ENCODE measurements at regions not wholly inside any gene's neighbourhood (a gene's known extent, or its start where the extent isn't known, plus 50 kb on each side); places are given as distances from the start of the nearest gene placed in this dataset.

DNA sequence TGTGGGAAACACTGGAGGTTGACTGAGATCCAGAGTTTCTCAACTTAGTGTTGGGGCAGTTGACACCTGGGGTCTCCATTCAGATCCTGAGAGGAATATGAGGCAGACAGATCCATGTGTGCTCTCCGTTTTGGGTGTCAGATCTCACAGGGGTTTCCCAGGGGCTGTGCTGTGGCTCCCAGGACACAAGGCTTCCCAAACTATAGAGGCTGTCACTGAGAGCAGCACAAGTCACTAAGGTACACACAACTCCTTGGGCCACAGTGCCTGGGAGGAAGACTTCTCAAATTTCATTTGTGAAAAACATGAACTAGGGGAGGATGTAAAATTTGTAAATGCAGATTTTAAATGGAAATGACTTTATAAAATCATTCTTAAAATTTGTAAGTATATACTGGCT, 363.6 kb downstream of the FBXO8 start:
- H3K27ac ChIP-seq, result no peak overlapping the region
- H3K4me1 ChIP-seq, result peaks cover 6% of the 10 kb centered on the region
- Mint-ChIP-seq H3K4me1 (peaks cover 13% of the 10 kb centered on the region), H3K27ac (no peak overlapping the region), H3K4me3 (no peak overlapping the region), H3K27me3 (ENCODE audit: insufficient read depth, low read depth) (no peaks in the 10 kb centered on the region), H3K9me3 (no peaks in the 10 kb centered on the region), H3K36me3 (no peaks in the 10 kb centered on the region)
- H3K4me3 ChIP-seq, result no peak overlapping the region
- peak overlapping the region; percentile 62 for H2AFZ ChIP-seq (replicated peaks)
- no peaks in the 10 kb centered on the region for H3K9me3 ChIP-seq (ENCODE audit: low read depth)
- no peak overlapping the region for H3K9ac ChIP-seq
- TF ChIP-seq, protein P1, sequence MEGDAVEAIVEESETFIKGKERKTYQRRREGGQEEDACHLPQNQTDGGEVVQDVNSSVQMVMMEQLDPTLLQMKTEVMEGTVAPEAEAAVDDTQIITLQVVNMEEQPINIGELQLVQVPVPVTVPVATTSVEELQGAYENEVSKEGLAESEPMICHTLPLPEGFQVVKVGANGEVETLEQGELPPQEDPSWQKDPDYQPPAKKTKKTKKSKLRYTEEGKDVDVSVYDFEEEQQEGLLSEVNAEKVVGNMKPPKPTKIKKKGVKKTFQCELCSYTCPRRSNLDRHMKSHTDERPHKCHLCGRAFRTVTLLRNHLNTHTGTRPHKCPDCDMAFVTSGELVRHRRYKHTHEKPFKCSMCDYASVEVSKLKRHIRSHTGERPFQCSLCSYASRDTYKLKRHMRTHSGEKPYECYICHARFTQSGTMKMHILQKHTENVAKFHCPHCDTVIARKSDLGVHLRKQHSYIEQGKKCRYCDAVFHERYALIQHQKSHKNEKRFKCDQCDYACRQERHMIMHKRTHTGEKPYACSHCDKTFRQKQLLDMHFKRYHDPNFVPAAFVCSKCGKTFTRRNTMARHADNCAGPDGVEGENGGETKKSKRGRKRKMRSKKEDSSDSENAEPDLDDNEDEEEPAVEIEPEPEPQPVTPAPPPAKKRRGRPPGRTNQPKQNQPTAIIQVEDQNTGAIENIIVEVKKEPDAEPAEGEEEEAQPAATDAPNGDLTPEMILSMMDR (IDR thresholded peaks at IDR 0.05), result no peak
- TF ChIP-seq EZH2phosphoT487 (IDR thresholded peaks at IDR 0.05) (no peak), EZH2 (IDR thresholded peaks at IDR 0.05) (no peak)
- no peaks in the 10 kb centered on the region for H3K27me3 ChIP-seq
- H3K79me2 ChIP-seq (ENCODE audit: low read depth), result no peaks in the 10 kb centered on the region
- H3F3A ChIP-seq (ENCODE audit: low read depth), result no peaks in the 10 kb centered on the region
- DNase-seq (ENCODE audit: low spot score), result no peak
- no peaks in the 10 kb centered on the region for H3K36me3 ChIP-seq
- no peak overlapping the region for H3K4me2 ChIP-seq
- no peaks in the 10 kb centered on the region for H4K20me1 ChIP-seq (ENCODE audit: low read depth)

DNA sequence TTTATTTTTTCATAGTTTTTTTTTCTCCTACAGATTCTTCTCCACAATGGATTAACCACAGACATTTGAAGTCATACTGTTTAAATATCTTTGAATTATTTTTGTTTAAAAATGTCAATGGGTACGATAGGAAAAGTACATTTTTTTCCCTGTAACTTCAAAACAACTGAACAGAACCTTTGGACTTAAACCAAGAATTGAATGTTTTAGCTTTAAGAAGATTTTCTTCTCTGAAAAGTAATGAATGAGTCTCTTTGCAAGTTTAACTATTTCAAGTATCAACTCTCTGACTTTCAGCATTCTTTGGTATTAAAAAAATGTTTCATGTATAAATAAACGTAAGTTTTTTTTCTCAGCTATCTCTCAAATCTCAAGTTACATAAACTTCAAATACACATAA, 364.3 kb downstream of the FBXO8 start:
- no peak overlapping the region for H3K4me3 Mint-ChIP-seq
- no peak overlapping the region for H3K27ac Mint-ChIP-seq
- H3K36me3 Mint-ChIP-seq, result no peaks in the 10 kb centered on the region
- H2AFZ ChIP-seq (replicated peaks), result peak overlapping the region; percentile 62
- H3K4me1 ChIP-seq, result peaks cover 6% of the 10 kb centered on the region
- TF ChIP-seq EZH2phosphoT487 (IDR thresholded peaks at IDR 0.05) (no peak), EZH2 (IDR thresholded peaks at IDR 0.05) (no peak)
- TF ChIP-seq, protein P1 (IDR thresholded peaks at IDR 0.05), result no peak
- no peaks in the 10 kb centered on the region for H3K9me3 Mint-ChIP-seq
- H4K20me1 ChIP-seq (ENCODE audit: low read depth), result no peaks in the 10 kb centered on the region
- peaks cover 13% of the 10 kb centered on the region for H3K4me1 Mint-ChIP-seq
- H3K4me3 ChIP-seq, result no peak overlapping the region
- no peaks in the 10 kb centered on the region for H3K27me3 ChIP-seq
- no peaks in the 10 kb centered on the region for H3K79me2 ChIP-seq (ENCODE audit: low read depth)
- H3K36me3 ChIP-seq, result no peaks in the 10 kb centered on the region
- H3K9me3 ChIP-seq (ENCODE audit: low read depth), result no peaks in the 10 kb centered on the region
- no peak overlapping the region for H3K4me2 ChIP-seq
- DNase-seq (ENCODE audit: low spot score), result no peak
- no peak overlapping the region for H3K9ac ChIP-seq
- no peaks in the 10 kb centered on the region for H3F3A ChIP-seq (ENCODE audit: low read depth)
- H3K27me3 Mint-ChIP-seq (ENCODE audit: insufficient read depth, low read depth), result no peaks in the 10 kb centered on the region
- no peak overlapping the region for H3K27ac ChIP-seq

DNA sequence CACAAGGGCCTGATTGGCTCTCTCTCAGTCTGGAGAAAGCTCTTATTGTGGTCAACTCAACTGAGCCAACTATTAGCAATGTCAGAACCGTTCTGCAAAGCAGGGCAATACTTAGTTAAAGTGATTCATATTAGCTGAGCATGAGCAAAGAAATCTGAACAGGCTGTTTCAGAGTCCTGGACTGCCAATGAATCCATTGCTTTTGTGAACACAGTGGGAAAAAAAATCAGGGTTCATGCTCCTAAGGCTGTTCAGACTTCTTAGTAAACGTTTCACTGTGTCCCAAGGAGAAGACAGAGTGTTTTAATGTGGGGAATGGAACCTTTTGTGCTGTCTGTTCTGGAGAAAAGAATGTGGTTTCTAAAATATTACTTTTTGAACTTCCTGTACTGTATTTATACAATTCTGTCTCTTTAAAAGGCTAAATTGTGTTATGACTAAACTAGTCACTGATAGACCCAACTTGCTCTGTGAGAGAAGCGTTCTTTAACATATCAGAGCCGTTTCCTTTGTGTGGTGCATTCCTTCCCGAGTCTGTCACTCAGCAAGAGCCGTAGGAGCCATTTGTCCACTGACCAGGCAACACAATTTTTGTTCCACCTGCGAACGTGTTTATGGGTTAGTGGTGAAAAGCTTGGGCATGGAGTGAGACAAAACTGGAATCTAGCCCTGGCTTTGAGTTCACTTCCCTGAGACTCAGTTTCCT, 366.1 kb downstream of the FBXO8 start:
- no peaks in the 10 kb centered on the region for H3F3A ChIP-seq (ENCODE audit: low read depth)
- Mint-ChIP-seq H3K4me3 (no peak overlapping the region), H3K4me1 (peaks cover 13% of the 10 kb centered on the region), H3K36me3 (no peaks in the 10 kb centered on the region), H3K27me3 (ENCODE audit: insufficient read depth, low read depth) (no peaks in the 10 kb centered on the region), H3K9me3 (no peaks in the 10 kb centered on the region), H3K27ac (no peak overlapping the region)
- H3K4me2 ChIP-seq, result no peak overlapping the region
- H3K4me1 ChIP-seq, result peaks cover 6% of the 10 kb centered on the region
- H2AFZ ChIP-seq (replicated peaks), result peak overlapping the region; percentile 78
- H3K36me3 ChIP-seq, result no peaks in the 10 kb centered on the region
- TF ChIP-seq EZH2 (IDR thresholded peaks at IDR 0.05), result no peak
- TF ChIP-seq EZH2phosphoT487 (IDR thresholded peaks at IDR 0.05), result no peak
- TF ChIP-seq, protein P1 (IDR thresholded peaks at IDR 0.05), result no peak
- H3K9me3 ChIP-seq (ENCODE audit: low read depth), result no peaks in the 10 kb centered on the region
- no peaks in the 10 kb centered on the region for H3K27me3 ChIP-seq
- no peak overlapping the region for H3K27ac ChIP-seq
- no peak for DNase-seq (ENCODE audit: low spot score)
- H3K79me2 ChIP-seq (ENCODE audit: low read depth), result no peaks in the 10 kb centered on the region
- no peak overlapping the region for H3K4me3 ChIP-seq
- H3K9ac ChIP-seq, result no peak overlapping the region
- no peaks in the 10 kb centered on the region for H4K20me1 ChIP-seq (ENCODE audit: low read depth)
